IPS-20b (cell line): ENCODE measurements at regions not wholly inside any gene's neighbourhood (a gene's known extent, or its start where the extent isn't known, plus 50 kb on each side); places are given as distances from the start of the nearest gene placed in this dataset.

Source experiments
- H3K27ac ChIP-seq: one replicate; pipeline ENCODE4 v1.5.1; 2013; ENCODE audit warnings: low read length
- H3K27me3 ChIP-seq: 2 replicates; pipeline ENCODE4 v1.6.1; 2013; ENCODE audit warnings: mild to moderate bottlenecking, low read length, inconsistent platforms; ENCODE audit not compliant: insufficient read depth
- H3K36me3 ChIP-seq: 2 replicates; pipeline ENCODE4 v1.6.1; 2013; ENCODE audit warnings: low read depth, mild to moderate bottlenecking, inconsistent platforms, low read length, moderate library complexity; ENCODE audit not compliant: insufficient read depth
- H3K4me1 ChIP-seq: 2 replicates; pipeline ENCODE4 v1.6.1; 2013; ENCODE audit warnings: mild to moderate bottlenecking, control low read depth, inconsistent platforms, low read length, moderate library complexity; ENCODE audit not compliant: insufficient read depth
- H3K4me3 ChIP-seq: 2 replicates; pipeline ENCODE4 v1.5.1; 2013; ENCODE audit warnings: mild to moderate bottlenecking, low read length, inconsistent platforms
- H3K9ac ChIP-seq: 2 replicates; pipeline ENCODE4 v1.6.1; 2013; ENCODE audit warnings: low read depth, mild to moderate bottlenecking, inconsistent platforms, low read length, moderate library complexity
- H3K9me3 ChIP-seq: 2 replicates; pipeline ENCODE4 v1.6.1; 2013; ENCODE audit warnings: mild to moderate bottlenecking, low read depth, low read length, inconsistent platforms; ENCODE audit not compliant: insufficient read depth

- Histone ChIP-seq H3K36me3 (no peaks in the 10 kb centered on the region), H3K4me3 (no peak overlapping the region), H3K9me3 (no peaks in the 10 kb centered on the region), H3K27me3 (no peaks in the 10 kb centered on the region), H3K27ac (no peak overlapping the region), H3K9ac (no peak overlapping the region; the same call in 1 of the 2 replicates), H3K4me1 (peaks cover 26% of the 10 kb centered on the region)
These were observed 421.5 kb upstream of the POU3F3 start for GRCh38 chr2:104432401-104432800.

DNA sequence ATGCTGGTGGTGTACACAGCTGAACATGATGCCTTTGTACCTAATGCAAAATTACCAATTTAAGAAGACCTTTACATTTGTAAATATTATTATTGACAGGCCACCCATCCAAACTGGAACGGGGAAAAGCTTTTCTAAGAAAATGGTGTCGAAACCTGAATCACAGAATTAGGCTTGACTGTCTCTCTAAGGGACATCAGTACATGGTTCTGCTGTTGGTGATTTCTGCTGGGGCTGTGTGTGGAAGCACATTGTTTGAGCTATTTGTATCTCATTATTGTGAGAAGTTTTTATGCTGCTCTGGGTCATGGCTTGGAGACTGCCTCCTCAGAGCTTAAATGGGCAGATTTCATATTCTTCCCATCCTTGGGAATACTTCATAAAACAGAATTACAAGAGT lies 420.9 kb upstream of the POU3F3 start:
- H3K27ac ChIP-seq, result no peak overlapping the region
- H3K4me1 ChIP-seq, result peaks cover 26% of the 10 kb centered on the region
- H3K27me3 ChIP-seq, result no peaks in the 10 kb centered on the region
- no peak overlapping the region for H3K4me3 ChIP-seq
- H3K9ac ChIP-seq, result no peak overlapping the region; the same call in 1 of the 2 replicates
- H3K9me3 ChIP-seq, result no peaks in the 10 kb centered on the region
- no peaks in the 10 kb centered on the region for H3K36me3 ChIP-seq

DNA sequence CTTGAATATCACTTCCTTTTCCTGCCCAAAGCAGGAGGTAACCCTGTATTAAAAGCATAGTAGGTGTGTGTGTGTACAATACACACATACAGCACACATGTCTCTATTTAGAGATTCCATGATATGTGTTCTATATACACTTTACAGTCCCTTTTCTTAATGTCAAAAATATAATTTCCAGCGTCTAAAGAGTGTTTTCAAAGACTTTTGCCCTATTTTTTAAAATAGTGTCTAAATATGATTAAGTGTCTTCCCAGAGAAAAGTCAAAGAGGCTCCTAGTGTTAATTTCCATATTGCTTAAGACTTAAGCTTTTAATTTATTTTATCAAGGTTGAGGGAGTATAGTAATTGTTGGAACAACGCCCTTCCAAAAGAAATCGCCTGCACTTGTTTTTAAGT lies 420.3 kb upstream of the POU3F3 start:
- Histone ChIP-seq H3K9me3 (no peaks in the 10 kb centered on the region), H3K9ac (no peak overlapping the region), H3K4me1 (peaks cover 26% of the 10 kb centered on the region), H3K27ac (no peak overlapping the region), H3K27me3 (no peaks in the 10 kb centered on the region), H3K36me3 (no peaks in the 10 kb centered on the region), H3K4me3 (no peak overlapping the region)

DNA sequence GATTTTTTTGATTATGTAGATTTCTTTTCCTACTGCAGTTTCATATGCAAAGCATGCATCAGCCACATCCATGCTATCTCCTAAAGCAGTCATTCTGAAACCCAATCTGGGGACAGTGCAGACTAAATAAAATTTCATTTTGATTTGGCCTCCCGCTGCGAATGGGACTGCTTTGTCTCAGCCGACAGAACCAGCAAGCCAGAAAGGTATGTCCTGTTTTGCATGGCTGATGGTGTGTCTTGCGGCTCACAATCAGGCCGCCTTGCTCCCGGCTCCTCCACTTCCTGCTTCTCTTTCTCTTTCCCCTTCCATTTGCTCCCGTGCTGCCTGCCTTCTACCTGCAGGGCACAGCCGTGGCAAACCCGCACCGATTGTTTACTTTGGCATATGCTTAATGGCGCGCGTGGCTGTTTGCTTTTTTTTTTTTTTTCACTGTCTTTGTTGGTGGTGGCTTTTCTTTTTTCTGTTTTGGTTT lies 419.6 kb upstream of the POU3F3 start:
- Histone ChIP-seq H3K4me3 (peak overlapping the region; percentile 55), H3K4me1 (peaks cover 26% of the 10 kb centered on the region), H3K36me3 (no peaks in the 10 kb centered on the region), H3K27me3 (no peaks in the 10 kb centered on the region), H3K27ac (no peak overlapping the region), H3K9ac (peak overlapping the region; percentile 74), H3K9me3 (no peaks in the 10 kb centered on the region)

DNA sequence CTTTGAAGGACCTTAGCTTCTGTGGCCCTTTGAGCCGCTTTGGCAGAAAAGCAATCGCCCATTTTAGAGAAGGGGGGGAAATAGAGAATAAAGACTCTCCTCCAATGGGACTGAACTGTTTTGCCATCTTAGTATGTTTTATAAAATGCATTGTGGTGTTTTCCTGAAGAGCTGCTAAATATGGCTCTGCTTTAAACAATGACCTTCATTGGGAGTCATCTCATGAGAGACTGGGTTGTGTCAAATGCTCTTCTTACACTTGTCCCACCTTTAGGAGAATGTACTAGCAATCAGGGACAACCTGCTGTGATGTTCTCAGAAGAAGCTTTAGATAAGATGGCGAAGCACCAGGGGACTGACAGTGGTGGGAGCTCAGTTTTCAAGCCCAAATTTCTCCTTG lies 418.9 kb upstream of the POU3F3 start:
- H3K9ac ChIP-seq, result peak overlapping the region; percentile 74
- no peaks in the 10 kb centered on the region for H3K36me3 ChIP-seq
- H3K27ac ChIP-seq, result no peak overlapping the region
- H3K27me3 ChIP-seq, result no peaks in the 10 kb centered on the region
- peaks cover 26% of the 10 kb centered on the region for H3K4me1 ChIP-seq
- H3K4me3 ChIP-seq, result peak overlapping the region; percentile 55
- H3K9me3 ChIP-seq, result no peaks in the 10 kb centered on the region

DNA sequence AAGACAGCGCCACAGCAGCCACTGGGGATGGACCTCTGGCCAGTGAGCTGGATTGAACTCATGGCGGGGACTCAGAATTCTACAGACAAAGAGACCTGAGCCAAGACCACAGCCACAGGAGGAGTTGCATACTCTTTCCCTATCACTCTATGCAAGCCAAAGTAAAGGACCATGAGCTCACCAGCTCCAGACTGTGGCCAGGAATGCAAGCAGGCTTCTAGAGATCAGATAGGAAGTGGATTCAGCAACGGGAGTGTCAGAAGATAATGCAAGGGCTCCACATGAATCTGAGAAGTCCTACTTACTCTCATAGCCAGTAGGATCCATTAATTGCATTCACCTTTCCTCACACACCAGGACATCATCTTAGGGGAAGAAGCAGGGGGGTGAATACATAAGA lies 415.4 kb upstream of the POU3F3 start:
- Histone ChIP-seq H3K9me3 (no peaks in the 10 kb centered on the region), H3K27me3 (no peaks in the 10 kb centered on the region), H3K4me3 (no peak overlapping the region)

GRCh38 chr2:104443145-104443544 lies 410.8 kb upstream of the POU3F3 start:
- Histone ChIP-seq H3K9ac (no peak overlapping the region), H3K27me3 (no peaks in the 10 kb centered on the region), H3K4me3 (no peak overlapping the region), H3K4me1 (no peaks in the 10 kb centered on the region), H3K9me3 (no peaks in the 10 kb centered on the region), H3K36me3 (no peaks in the 10 kb centered on the region), H3K27ac (no peak overlapping the region)

More for the DNA sequence above, 415.4 kb upstream of the POU3F3 start:
- Histone ChIP-seq H3K9ac (no peak overlapping the region), H3K36me3 (no peaks in the 10 kb centered on the region), H3K4me1 (peaks cover 13% of the 10 kb centered on the region), H3K27ac (no peak overlapping the region)

DNA sequence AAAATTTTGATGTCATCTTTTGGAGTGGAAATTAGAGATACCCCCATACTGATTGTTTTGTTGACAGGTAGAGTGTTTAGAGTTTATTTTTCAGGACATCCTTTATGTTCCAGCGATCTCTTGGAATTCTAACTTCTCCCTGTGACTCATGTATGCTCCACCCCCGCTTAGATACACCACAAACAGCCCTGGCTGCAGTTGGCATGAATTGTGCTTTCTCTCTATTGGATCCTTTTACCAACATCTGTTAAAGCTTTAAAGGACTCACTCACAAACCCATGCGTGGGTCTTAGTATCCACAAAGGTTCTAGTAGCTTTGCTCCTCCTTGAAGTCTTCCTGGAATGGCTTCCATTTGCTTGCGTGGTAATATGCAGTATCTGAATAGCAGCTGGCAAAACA lies 409.5 kb upstream of the POU3F3 start:
- no peaks in the 10 kb centered on the region for H3K36me3 ChIP-seq
- no peaks in the 10 kb centered on the region for H3K4me1 ChIP-seq
- no peak overlapping the region for H3K4me3 ChIP-seq
- H3K27ac ChIP-seq, result no peak overlapping the region
- no peak overlapping the region for H3K9ac ChIP-seq
- no peaks in the 10 kb centered on the region for H3K27me3 ChIP-seq
- no peaks in the 10 kb centered on the region for H3K9me3 ChIP-seq

DNA sequence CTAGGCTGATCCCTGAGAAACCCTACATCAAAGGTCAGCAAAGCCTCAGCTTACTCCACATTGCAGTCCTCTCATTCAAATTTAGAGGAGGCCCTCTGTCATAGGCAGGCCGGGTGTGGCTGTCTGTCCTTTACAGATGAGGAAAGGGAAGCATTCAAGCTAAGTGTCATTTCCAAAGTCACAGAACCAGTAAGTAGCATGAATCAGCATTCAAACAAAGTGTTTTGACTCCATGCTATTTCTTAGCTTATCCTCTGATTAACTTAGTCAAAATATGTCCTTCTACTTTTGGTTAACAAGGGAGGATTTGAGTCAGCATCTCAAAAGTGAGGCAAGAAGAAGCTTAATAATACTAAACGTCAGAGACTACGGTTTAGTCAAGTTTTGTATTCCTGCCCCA lies 409.0 kb upstream of the POU3F3 start:
- Histone ChIP-seq H3K9ac (no peak overlapping the region), H3K4me3 (no peak overlapping the region), H3K27me3 (no peaks in the 10 kb centered on the region), H3K36me3 (no peaks in the 10 kb centered on the region), H3K9me3 (no peaks in the 10 kb centered on the region), H3K4me1 (no peaks in the 10 kb centered on the region), H3K27ac (no peak overlapping the region)

DNA sequence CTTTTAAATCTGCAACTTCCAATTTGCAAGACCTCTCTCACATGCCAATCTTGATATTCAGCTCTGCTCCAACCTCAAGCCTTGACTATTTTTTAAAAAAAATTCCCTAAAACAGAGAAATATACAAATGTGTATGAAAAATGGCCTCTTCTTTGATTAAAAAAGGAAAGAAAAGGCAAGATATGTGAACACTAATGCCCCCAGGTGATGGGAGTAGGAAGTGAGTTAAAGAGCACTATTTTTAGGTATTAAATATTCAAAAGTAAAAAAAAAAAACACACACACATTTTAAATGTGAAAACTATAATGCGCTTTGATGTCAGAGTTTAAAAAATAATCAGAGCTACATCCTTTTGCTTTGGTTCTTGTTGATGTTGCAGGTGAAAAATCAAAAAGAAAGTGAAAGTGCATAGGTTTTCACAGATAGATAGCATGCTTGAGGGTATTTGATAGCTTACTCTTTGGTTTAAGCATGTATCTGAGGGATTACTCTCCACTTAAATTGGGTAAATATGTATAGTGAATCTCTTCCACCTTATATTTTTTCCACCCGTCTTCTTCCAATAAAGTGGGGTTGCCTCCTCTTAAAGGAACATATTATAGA lies 406.0 kb upstream of the POU3F3 start:
- H3K4me3 ChIP-seq, result no peak overlapping the region
- no peaks in the 10 kb centered on the region for H3K9me3 ChIP-seq
- no peaks in the 10 kb centered on the region for H3K27me3 ChIP-seq
- H3K36me3 ChIP-seq, result no peaks in the 10 kb centered on the region
- H3K9ac ChIP-seq, result no peak overlapping the region
- no peak overlapping the region for H3K27ac ChIP-seq
- H3K4me1 ChIP-seq, result no peaks in the 10 kb centered on the region

DNA sequence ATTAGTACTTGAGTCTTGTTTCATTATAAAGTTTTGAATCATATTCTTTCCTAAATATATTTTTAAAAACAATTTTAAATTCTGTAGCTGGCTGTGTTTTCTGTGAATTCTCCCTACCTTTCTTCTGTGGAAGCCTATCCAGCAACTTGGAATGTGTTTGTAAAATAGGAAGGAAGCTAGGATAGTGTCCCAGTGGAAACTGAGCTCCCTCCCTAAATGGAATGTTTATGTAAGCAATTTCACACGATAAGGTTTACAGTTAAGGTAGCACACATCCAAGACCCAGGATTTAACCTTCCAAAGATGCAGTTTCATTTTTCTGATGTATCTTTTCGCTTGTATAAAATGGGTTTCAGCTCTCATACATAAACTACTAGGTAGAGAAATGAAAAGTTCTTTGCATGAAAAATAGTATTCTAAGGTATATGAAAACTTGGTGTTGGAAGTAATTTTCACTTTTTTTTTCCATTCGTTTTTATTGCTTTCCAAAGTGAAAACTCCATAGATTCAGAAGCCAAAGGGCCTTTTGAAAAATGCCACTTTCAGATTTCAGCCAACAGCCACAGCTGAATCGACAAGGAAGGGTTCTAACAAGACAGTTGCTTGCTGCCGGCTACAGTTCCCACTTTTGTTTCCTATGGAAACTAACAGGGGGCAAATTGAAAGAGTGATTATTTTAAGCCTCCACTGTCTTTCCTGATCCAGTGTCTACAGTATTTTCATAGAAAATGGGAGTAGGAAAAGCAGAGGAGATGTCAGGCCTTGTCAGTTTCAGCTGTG lies 405.1 kb upstream of the POU3F3 start:
- H3K36me3 ChIP-seq, result no peaks in the 10 kb centered on the region
- H3K9me3 ChIP-seq, result no peaks in the 10 kb centered on the region
- no peak overlapping the region for H3K27ac ChIP-seq
- no peak overlapping the region for H3K4me3 ChIP-seq
- H3K4me1 ChIP-seq, result no peaks in the 10 kb centered on the region
- H3K9ac ChIP-seq, result no peak overlapping the region
- no peaks in the 10 kb centered on the region for H3K27me3 ChIP-seq

DNA sequence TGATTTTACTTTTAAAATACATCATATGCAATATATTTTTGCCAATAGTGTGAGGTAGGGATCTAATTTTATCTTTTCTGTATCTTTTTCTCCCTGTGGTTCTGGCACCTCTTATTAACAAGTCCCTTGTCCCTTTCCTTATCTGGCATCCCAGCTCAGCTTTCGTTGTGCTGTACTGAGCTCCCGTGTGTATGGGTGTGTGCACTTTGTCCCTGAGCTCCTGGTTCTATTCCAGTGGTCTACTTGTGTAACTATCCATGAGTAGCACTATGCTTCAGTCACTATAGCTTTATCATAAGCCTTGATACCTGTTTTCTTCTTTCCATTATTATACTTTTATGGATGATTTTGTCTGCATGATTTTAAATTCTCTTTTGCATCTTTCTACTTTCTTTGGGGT lies 401.4 kb upstream of the POU3F3 start:
- H3K9ac ChIP-seq, result no peak overlapping the region
- H3K4me3 ChIP-seq, result no peak overlapping the region
- no peaks in the 10 kb centered on the region for H3K4me1 ChIP-seq
- H3K9me3 ChIP-seq, result no peaks in the 10 kb centered on the region
- H3K36me3 ChIP-seq, result no peaks in the 10 kb centered on the region
- no peaks in the 10 kb centered on the region for H3K27me3 ChIP-seq
- no peak overlapping the region for H3K27ac ChIP-seq
